HL-60 (cell line): ENCODE measurements at regions not wholly inside any gene's neighbourhood (a gene's known extent, or its start where the extent isn't known, plus 50 kb on each side); places are given as distances from the start of the nearest gene placed in this dataset.

Experiments used
- GABPA ChIP-seq: IDR thresholded peaks from 2 replicates; pipeline ENCODE4 v1.6.1; 2012; ENCODE audit warnings: low read depth
- POLR2AphosphoS5 ChIP-seq: IDR thresholded peaks from 2 replicates; pipeline ENCODE4 v1.6.1; 2012; ENCODE audit warnings: low read depth
- SPI1 ChIP-seq: IDR thresholded peaks from 2 replicates; pipeline ENCODE4 v1.6.1; 2012; ENCODE audit warnings: low read depth, mild to moderate bottlenecking, borderline replicate concordance
- TF ChIP-seq, protein P1 (sequence below): IDR thresholded peaks from one replicate; pipeline ENCODE4 v1.5.1; 2011; ENCODE audit warnings: low read length, control low read depth, inconsistent platforms; ENCODE audit not compliant: insufficient read depth
- TF ChIP-seq, protein P2 (sequence below): IDR thresholded peaks from 2 replicates; pipeline ENCODE4 v1.6.1; 2012; ENCODE audit warnings: low read depth; ENCODE audit not compliant: insufficient replicate concordance

DNA sequence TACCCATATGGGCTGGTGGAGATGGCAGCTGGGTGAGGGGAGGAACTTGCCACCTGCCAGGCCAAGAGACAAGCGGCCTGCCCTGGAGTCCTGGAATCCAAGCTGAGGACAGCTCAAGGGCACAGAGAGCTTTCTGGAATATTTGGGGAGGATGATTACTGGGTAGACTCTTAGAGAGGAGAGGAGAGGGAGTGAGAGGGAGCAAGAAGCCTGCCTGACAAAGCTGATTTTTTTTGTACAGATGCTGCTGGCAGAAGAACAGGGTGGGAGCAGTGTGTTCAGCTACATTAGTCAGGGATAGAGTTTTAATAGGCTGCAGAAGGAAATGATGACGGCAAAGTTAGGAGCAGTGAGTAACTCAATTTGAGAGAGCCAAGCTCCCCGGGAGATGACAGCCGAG lies 299.3 kb downstream of the NXPE2 start:
- TF ChIP-seq, protein P1, sequence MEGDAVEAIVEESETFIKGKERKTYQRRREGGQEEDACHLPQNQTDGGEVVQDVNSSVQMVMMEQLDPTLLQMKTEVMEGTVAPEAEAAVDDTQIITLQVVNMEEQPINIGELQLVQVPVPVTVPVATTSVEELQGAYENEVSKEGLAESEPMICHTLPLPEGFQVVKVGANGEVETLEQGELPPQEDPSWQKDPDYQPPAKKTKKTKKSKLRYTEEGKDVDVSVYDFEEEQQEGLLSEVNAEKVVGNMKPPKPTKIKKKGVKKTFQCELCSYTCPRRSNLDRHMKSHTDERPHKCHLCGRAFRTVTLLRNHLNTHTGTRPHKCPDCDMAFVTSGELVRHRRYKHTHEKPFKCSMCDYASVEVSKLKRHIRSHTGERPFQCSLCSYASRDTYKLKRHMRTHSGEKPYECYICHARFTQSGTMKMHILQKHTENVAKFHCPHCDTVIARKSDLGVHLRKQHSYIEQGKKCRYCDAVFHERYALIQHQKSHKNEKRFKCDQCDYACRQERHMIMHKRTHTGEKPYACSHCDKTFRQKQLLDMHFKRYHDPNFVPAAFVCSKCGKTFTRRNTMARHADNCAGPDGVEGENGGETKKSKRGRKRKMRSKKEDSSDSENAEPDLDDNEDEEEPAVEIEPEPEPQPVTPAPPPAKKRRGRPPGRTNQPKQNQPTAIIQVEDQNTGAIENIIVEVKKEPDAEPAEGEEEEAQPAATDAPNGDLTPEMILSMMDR = no peak
- TF ChIP-seq POLR2AphosphoS5 (no peak), GABPA (no peak), SPI1 (no peak)
- TF ChIP-seq, protein P2, sequence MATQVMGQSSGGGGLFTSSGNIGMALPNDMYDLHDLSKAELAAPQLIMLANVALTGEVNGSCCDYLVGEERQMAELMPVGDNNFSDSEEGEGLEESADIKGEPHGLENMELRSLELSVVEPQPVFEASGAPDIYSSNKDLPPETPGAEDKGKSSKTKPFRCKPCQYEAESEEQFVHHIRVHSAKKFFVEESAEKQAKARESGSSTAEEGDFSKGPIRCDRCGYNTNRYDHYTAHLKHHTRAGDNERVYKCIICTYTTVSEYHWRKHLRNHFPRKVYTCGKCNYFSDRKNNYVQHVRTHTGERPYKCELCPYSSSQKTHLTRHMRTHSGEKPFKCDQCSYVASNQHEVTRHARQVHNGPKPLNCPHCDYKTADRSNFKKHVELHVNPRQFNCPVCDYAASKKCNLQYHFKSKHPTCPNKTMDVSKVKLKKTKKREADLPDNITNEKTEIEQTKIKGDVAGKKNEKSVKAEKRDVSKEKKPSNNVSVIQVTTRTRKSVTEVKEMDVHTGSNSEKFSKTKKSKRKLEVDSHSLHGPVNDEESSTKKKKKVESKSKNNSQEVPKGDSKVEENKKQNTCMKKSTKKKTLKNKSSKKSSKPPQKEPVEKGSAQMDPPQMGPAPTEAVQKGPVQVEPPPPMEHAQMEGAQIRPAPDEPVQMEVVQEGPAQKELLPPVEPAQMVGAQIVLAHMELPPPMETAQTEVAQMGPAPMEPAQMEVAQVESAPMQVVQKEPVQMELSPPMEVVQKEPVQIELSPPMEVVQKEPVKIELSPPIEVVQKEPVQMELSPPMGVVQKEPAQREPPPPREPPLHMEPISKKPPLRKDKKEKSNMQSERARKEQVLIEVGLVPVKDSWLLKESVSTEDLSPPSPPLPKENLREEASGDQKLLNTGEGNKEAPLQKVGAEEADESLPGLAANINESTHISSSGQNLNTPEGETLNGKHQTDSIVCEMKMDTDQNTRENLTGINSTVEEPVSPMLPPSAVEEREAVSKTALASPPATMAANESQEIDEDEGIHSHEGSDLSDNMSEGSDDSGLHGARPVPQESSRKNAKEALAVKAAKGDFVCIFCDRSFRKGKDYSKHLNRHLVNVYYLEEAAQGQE = no peak
